GM12873 (cell line): ENCODE measurements at regions not wholly inside any gene's neighbourhood (a gene's known extent, or its start where the extent isn't known, plus 50 kb on each side); places are given as distances from the start of the nearest gene placed in this dataset.

Experiments
- CTCF ChIP-seq: IDR thresholded peaks from 2 replicates; pipeline ENCODE4 v1.5.1; 2012; ENCODE audit warnings: low read depth, mild to moderate bottlenecking, moderate library complexity, low read length, control low read depth; ENCODE audit not compliant: insufficient read depth; ENCODE audit errors: missing control alignments

- TF ChIP-seq CTCF, result no peak
Measured at GRCh38 chr15:39270221-39270855, 310.5 kb upstream of the THBS1 start.

- no peak for TF ChIP-seq CTCF
Measured at GRCh38 chr15:39270934-39271333, 309.9 kb upstream of the THBS1 start.

- no peak for TF ChIP-seq CTCF
Measured at GRCh38 chr15:39272901-39273300, 308.0 kb upstream of the THBS1 start.

GRCh38 chr15:39273717-39274411, 307.0 kb upstream of the THBS1 start:
- no peak for TF ChIP-seq CTCF

- no peak for TF ChIP-seq CTCF
Measured at GRCh38 chr15:39275066-39275465, 305.8 kb upstream of the THBS1 start.

GRCh38 chr15:39279311-39279710, 301.6 kb upstream of the THBS1 start:
- no peak for TF ChIP-seq CTCF

- TF ChIP-seq CTCF, result no peak
Measured at GRCh38 chr15:39281094-39281493, 299.8 kb upstream of the THBS1 start.
